Neural cell (in vitro differentiated cells): ENCODE measurements at regions not wholly inside any gene's neighbourhood (a gene's known extent, or its start where the extent isn't known, plus 50 kb on each side); places are given as distances from the start of the nearest gene placed in this dataset.

Experiments used
- H2AFZ ChIP-seq: fragments of 200-600, 300-800 bp; sonication (generic), shearing (Covaris generic); 2 replicates; pipeline ENCODE4 v1.6.0; 2014; ENCODE audit warnings: low read depth, mild to moderate bottlenecking, antibody characterized with exemption, low read length, moderate library complexity
- H3F3A ChIP-seq: fragments of 200-600 bp; shearing (Covaris generic); 2 replicates; pipeline ENCODE4 v1.6.1; 2016; ENCODE audit warnings: mild to moderate bottlenecking, moderate library complexity, mixed read lengths, antibody characterized with exemption, low read length; ENCODE audit not compliant: insufficient read depth, poor library complexity, severe bottlenecking
- H3K27ac ChIP-seq: fragments of 200-600, 300-800 bp; sonication (generic), shearing (Covaris generic); 2 replicates; pipeline ENCODE4 v1.5.1; 2014; ENCODE audit warnings: mild to moderate bottlenecking, low read length, moderate library complexity
- H3K27me3 ChIP-seq: fragments of 300-800, 200-600 bp; sonication (generic), shearing (Covaris generic); 2 replicates; pipeline ENCODE4 v1.6.0; 2014; ENCODE audit warnings: mild to moderate bottlenecking, low read depth, low read length, moderate library complexity; ENCODE audit not compliant: insufficient read depth
- H3K36me3 ChIP-seq: fragments of 300-800, 200-600 bp; sonication (generic), shearing (Covaris generic); 2 replicates; pipeline ENCODE4 v1.5.1; 2014; ENCODE audit warnings: mild to moderate bottlenecking, antibody characterized with exemption, low read length, moderate library complexity; ENCODE audit not compliant: insufficient read depth
- H3K4me2 ChIP-seq: fragments of 300-800, 200-600 bp; sonication (generic), shearing (Covaris generic); 2 replicates; pipeline ENCODE4 v1.6.0; 2014; ENCODE audit warnings: mild to moderate bottlenecking, low read length
- H3K4me3 ChIP-seq: fragments of 300-800, 200-600 bp; sonication (generic), shearing (Covaris generic); 2 replicates; pipeline ENCODE4 v1.5.1; 2014; ENCODE audit warnings: mild to moderate bottlenecking, low read length, moderate library complexity
- H3K79me2 ChIP-seq: fragments of 200-600 bp; shearing (Covaris generic); replicated peaks from 2 replicates; pipeline ENCODE4 v1.6.0; 2014; ENCODE audit warnings: mild to moderate bottlenecking, low read length, moderate library complexity; ENCODE audit not compliant: insufficient read depth
- H3K9ac ChIP-seq: fragments of 300-800, 200-600 bp; sonication (generic), shearing (Covaris generic); 2 replicates; pipeline ENCODE4 v1.6.1; 2016; ENCODE audit warnings: mild to moderate bottlenecking, low read length, mixed read lengths
- H3K9me2 ChIP-seq: fragments of 200-600 bp; shearing (Covaris generic); 2 replicates; pipeline ENCODE4 v1.6.1; 2016; ENCODE audit warnings: mild to moderate bottlenecking, low read length, mixed read lengths; ENCODE audit not compliant: insufficient read depth
- H3K9me3 ChIP-seq: fragments of 200-600, 300-800 bp; sonication (generic), shearing (Covaris generic); 2 replicates; pipeline ENCODE4 v1.6.1; 2016; ENCODE audit warnings: mild to moderate bottlenecking, mixed run types, low read length, moderate library complexity, mixed read lengths
- H4K20me1 ChIP-seq: fragments of 200-600 bp; shearing (Covaris generic); 2 replicates; pipeline ENCODE4 v1.6.1; 2016; ENCODE audit warnings: mild to moderate bottlenecking, mixed run types; ENCODE audit not compliant: insufficient read depth
- EP300 ChIP-seq: fragments of 450-650 bp; conservative IDR thresholded peaks from 2 replicates; pipeline ENCODE4 v1.6.1; 2014; ENCODE audit warnings: antibody characterized with exemption, mild to moderate bottlenecking, moderate library complexity; ENCODE audit not compliant: poor library complexity, severe bottlenecking
- EZH2 ChIP-seq: fragments of 200-600, 300-800 bp; shearing (Covaris generic), sonication (generic); IDR thresholded peaks from 2 replicates; pipeline ENCODE4 v1.6.1; 2014; ENCODE audit warnings: antibody characterized with exemption, low read length, borderline replicate concordance, mild to moderate bottlenecking; ENCODE audit not compliant: insufficient read depth, poor library complexity, severe bottlenecking
- MXI1 ChIP-seq: fragments of 450-650 bp; conservative IDR thresholded peaks from 2 replicates; pipeline ENCODE4 v1.6.1; 2014; ENCODE audit warnings: antibody characterized with exemption, mild to moderate bottlenecking; ENCODE audit not compliant: poor library complexity, severe bottlenecking
- POLR2AphosphoS5 ChIP-seq: IDR thresholded peaks from 2 replicates; pipeline ENCODE4 v1.6.1; 2012
- RAD21 ChIP-seq: fragments of 450-650 bp; conservative IDR thresholded peaks from 2 replicates; pipeline ENCODE4 v1.6.1; 2014; ENCODE audit warnings: antibody characterized with exemption, mild to moderate bottlenecking, moderate library complexity
- SMC3 ChIP-seq: fragments of 450-650 bp; conservative IDR thresholded peaks from 2 replicates; pipeline ENCODE4 v1.6.1; 2014; ENCODE audit warnings: antibody characterized with exemption, mild to moderate bottlenecking, moderate library complexity; ENCODE audit not compliant: poor library complexity
- TAF1 ChIP-seq: IDR thresholded peaks from 2 replicates; pipeline ENCODE4 v1.6.1; 2012; ENCODE audit warnings: low read depth
- TF ChIP-seq, protein P1 (sequence below): fragments of 450-650 bp; IDR thresholded peaks from 2 replicates; pipeline ENCODE4 v1.5.1; 2014; ENCODE audit warnings: antibody characterized with exemption, mild to moderate bottlenecking, moderate library complexity; ENCODE audit not compliant: poor library complexity, severe bottlenecking
- TF ChIP-seq, protein P2 (sequence below): IDR thresholded peaks from 2 replicates; pipeline ENCODE4 v1.6.1; 2012; ENCODE audit warnings: borderline replicate concordance

DNA sequence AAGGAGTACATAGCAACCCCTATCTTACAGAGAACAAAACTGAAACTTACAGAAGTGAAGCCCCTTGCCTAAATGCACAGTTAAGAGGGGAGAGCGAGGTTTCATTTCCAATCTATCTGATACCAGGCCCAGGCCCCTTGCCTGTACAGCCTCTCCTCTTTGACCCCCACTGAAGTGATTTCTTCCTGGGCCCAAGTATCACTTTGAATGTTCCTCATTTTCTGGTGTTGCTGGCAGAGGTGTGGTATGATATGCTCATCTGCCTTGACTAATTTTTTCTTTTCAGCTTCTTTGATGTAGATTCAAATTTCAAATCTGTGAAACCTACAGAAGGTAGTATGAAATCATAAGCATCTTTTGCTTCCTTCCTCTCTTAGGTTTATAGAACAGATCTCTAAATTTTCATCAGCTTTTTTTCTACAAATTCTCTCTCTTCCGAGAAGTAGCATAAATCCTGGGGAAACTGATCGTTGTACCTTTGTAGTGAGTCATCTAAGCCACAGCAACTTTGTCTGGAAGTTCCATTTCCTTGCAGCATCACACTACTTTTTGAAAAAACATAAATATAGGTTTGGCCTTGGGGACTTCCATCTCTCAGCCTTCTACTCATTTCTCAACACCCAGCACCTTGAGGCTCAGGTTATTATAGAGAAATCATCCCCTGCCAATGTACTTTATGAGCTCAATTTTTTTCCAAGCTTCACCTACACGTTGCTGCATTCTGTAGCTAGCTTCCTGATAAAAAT is 402.4 kb upstream of the PTGER4 start:
- H3K9ac ChIP-seq = no peak overlapping the region
- no peak overlapping the region for H3K27ac ChIP-seq
- no peaks in the 10 kb centered on the region for H3K9me2 ChIP-seq
- H3K79me2 ChIP-seq = no peaks in the 10 kb centered on the region
- no peak overlapping the region for H3K4me3 ChIP-seq
- H3K4me2 ChIP-seq = no peak overlapping the region
- no peak overlapping the region for H2AFZ ChIP-seq
- no peaks in the 10 kb centered on the region for H3K36me3 ChIP-seq
- H3K27me3 ChIP-seq = no peaks in the 10 kb centered on the region
- H3F3A ChIP-seq = no peaks in the 10 kb centered on the region
- TF ChIP-seq, protein P1, sequence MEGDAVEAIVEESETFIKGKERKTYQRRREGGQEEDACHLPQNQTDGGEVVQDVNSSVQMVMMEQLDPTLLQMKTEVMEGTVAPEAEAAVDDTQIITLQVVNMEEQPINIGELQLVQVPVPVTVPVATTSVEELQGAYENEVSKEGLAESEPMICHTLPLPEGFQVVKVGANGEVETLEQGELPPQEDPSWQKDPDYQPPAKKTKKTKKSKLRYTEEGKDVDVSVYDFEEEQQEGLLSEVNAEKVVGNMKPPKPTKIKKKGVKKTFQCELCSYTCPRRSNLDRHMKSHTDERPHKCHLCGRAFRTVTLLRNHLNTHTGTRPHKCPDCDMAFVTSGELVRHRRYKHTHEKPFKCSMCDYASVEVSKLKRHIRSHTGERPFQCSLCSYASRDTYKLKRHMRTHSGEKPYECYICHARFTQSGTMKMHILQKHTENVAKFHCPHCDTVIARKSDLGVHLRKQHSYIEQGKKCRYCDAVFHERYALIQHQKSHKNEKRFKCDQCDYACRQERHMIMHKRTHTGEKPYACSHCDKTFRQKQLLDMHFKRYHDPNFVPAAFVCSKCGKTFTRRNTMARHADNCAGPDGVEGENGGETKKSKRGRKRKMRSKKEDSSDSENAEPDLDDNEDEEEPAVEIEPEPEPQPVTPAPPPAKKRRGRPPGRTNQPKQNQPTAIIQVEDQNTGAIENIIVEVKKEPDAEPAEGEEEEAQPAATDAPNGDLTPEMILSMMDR = no peak
- TF ChIP-seq MXI1 = no peak
- no peak for TF ChIP-seq EZH2
- TF ChIP-seq POLR2AphosphoS5 = no peak
- no peaks in the 10 kb centered on the region for H3K9me3 ChIP-seq
- no peaks in the 10 kb centered on the region for H4K20me1 ChIP-seq

DNA sequence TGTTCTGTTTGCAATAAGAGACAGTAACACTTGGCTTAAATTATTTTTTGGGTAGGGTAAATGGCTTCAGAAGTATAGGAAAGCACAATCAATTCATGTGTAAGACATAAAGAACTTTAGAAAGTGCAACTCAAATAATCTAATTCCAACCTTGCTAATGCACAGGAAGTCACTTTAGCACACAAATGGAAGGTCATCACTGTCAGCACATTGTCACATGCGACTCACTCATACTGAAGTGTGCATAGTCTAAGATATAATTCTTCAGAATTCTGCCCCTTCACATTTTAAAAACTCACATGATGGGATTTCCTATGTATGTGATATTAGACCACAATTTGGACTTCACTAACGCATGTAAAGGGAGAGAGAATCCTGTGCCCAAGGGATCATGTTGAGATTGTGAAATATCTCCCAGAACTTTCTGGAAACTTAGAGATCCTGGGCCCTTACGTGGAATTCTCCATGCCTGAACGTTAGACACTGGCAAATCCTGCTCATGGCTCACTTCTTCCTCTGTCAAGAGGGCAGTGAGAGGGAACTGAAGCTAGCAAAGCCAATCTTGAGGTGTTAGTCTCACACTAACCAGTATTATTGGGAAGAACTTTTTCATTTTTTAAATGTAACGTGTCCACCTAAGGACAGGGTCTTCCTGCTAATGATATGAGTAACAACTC is 403.2 kb upstream of the PTGER4 start:
- Histone ChIP-seq H3K4me3 (no peak overlapping the region), H3F3A (no peaks in the 10 kb centered on the region), H3K79me2 (no peaks in the 10 kb centered on the region), H2AFZ (no peak overlapping the region), H4K20me1 (no peaks in the 10 kb centered on the region), H3K36me3 (no peaks in the 10 kb centered on the region), H3K9me3 (no peaks in the 10 kb centered on the region), H3K9ac (no peak overlapping the region), H3K27me3 (no peaks in the 10 kb centered on the region), H3K27ac (no peak overlapping the region), H3K9me2 (no peaks in the 10 kb centered on the region), H3K4me2 (no peak overlapping the region)
- TF ChIP-seq, protein P2, sequence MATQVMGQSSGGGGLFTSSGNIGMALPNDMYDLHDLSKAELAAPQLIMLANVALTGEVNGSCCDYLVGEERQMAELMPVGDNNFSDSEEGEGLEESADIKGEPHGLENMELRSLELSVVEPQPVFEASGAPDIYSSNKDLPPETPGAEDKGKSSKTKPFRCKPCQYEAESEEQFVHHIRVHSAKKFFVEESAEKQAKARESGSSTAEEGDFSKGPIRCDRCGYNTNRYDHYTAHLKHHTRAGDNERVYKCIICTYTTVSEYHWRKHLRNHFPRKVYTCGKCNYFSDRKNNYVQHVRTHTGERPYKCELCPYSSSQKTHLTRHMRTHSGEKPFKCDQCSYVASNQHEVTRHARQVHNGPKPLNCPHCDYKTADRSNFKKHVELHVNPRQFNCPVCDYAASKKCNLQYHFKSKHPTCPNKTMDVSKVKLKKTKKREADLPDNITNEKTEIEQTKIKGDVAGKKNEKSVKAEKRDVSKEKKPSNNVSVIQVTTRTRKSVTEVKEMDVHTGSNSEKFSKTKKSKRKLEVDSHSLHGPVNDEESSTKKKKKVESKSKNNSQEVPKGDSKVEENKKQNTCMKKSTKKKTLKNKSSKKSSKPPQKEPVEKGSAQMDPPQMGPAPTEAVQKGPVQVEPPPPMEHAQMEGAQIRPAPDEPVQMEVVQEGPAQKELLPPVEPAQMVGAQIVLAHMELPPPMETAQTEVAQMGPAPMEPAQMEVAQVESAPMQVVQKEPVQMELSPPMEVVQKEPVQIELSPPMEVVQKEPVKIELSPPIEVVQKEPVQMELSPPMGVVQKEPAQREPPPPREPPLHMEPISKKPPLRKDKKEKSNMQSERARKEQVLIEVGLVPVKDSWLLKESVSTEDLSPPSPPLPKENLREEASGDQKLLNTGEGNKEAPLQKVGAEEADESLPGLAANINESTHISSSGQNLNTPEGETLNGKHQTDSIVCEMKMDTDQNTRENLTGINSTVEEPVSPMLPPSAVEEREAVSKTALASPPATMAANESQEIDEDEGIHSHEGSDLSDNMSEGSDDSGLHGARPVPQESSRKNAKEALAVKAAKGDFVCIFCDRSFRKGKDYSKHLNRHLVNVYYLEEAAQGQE = no peak
- TF ChIP-seq MXI1 = no peak
- TF ChIP-seq SMC3 = no peak
- TF ChIP-seq TAF1 = no peak
- TF ChIP-seq, protein P1 = no peak
- no peak for TF ChIP-seq EZH2
- no peak for TF ChIP-seq RAD21
- no peak for TF ChIP-seq POLR2AphosphoS5
- TF ChIP-seq EP300 = no peak
